Retinal pigment epithelial cell (primary cell): ENCODE measurements at regions not wholly inside any gene's neighbourhood (a gene's known extent, or its start where the extent isn't known, plus 50 kb on each side); places are given as distances from the start of the nearest gene placed in this dataset.

Experiments used
- DNase-seq: peaks from one replicate; pipeline ENCODE4 v3.0.0-alpha.2; 2010; ENCODE audit warnings: low read depth
- H3K4me3 ChIP-seq: 2 replicates; pipeline ENCODE4 v1.5.1; 2011; ENCODE audit warnings: mild to moderate bottlenecking, low read length, control low read depth, moderate library complexity
- CTCF ChIP-seq: conservative IDR thresholded peaks from 2 replicates; pipeline ENCODE4 v1.5.1; 2011; ENCODE audit warnings: low read depth, low read length, control low read depth, inconsistent platforms

DNA sequence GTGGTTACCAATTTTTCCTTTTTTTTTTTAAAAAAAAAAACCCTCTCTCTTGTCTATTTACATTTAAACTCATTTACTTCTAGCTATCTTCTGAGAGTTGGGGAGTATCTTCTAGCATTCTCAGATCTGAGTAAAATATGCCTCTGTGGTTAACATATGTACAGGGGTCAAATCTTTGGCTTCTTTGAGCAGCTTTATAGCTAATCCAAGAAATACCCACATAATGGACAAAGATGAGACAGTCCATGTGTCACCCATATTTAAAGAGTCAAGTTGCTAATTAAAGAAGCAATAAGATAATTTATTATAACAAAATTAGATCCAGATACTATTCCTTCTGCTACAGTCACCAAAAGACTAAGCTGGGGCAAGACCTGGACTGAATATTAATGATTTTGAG is 139.0 kb upstream of the HNRNPA3 start:
- H3K4me3 ChIP-seq, result no peak overlapping the region
- DNase-seq, result no peak
- no peak for TF ChIP-seq CTCF

DNA sequence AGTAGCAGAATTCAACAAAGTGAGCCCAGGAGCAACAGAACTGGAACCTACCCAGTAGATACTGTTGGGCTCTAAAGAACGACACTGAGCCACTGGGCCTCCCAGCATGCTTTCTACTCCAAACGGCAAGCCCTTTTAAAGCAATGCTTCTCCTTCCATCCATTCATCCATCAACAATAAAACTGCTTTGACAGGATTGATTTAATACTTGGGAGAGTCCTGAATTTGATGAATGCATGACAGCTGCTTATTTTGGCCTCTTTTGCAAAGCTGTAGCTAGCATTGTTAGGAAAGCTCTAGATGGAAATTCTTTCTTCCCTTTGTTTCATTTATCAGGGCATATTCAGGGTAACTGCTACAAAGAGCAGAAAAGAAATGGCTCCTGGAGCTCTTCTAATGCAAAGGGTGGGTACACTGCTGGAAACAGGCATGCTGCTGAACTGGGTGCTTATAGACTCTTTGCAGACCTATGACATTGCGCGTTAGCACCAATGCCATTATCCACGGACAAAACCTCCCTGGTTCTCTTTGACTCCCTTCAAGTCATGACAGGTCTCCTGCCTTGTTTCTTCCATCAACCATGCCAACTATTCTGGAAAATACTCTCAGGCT is 138.4 kb upstream of the HNRNPA3 start:
- H3K4me3 ChIP-seq, result no peak overlapping the region
- no peak for TF ChIP-seq CTCF
- DNase-seq, result no peak

DNA sequence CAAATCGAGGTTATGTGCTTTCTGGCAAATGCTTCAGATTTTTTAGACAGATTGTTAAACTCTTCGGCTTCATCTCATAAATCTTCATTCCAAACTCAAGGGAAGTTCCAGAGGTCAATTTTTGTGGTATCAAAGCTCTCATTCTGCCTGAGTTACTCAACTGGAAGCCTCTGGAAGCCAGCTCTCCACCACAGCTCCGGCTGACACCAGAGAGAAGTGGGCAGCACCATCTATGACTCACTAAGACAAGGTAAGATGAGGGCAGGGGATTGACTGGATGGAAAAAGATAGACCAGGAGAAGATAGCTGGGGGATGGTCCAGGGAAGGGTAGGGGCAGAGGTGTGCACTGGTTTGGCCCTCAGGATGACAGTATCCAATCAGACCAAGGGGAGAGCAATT is 137.3 kb upstream of the HNRNPA3 start:
- DNase-seq, result no peak
- no peak overlapping the region for H3K4me3 ChIP-seq
- no peak for TF ChIP-seq CTCF

GRCh38 chr2:177076636-177077179 is 135.9 kb upstream of the HNRNPA3 start:
- no peak for TF ChIP-seq CTCF
- DNase-seq, result no peak
- no peak overlapping the region for H3K4me3 ChIP-seq

DNA sequence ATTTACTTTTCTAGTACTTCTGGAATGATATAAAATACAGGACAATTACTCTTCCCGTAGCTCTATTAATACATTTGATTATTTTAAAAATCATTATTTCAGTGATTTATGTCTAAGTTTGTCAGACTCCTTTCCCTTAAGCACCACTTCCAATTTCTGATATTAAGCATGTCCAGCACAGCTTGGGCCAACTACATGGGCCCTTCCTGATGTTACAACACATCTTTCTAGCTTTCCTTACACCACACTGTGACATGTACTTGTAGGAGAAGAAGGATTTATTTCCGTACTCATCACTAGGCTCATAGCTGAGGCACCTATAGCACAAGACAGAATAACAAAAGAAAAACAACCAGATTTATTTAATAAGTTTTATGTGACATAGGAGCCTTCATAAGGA is 134.8 kb upstream of the HNRNPA3 start:
- H3K4me3 ChIP-seq, result no peak overlapping the region
- DNase-seq, result no peak
- TF ChIP-seq CTCF, result no peak

DNA sequence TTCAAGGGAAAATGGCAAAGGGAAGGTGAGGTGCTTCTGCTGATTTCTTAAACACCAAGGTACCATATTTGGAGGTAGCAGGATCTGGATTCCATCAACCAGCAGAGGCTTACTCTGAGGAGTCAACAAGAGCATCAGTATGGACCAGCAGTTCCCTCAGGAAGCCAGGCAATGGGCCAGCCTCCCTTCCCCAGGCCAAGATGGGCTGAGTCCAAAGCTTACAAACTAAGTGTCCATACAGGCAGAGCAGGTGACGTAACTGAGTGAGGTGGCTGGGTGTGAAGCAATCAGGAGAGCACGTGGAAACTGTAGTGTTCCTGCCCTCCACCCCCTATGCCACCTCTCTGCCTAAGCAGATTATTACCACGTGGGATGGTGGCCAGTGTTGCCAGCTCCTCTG is 134.2 kb upstream of the HNRNPA3 start:
- peak; percentile 46 for DNase-seq
- no peak overlapping the region for H3K4me3 ChIP-seq
- no peak for TF ChIP-seq CTCF

- H3K4me3 ChIP-seq, result no peak overlapping the region
- DNase-seq, result no peak
- TF ChIP-seq CTCF, result no peak
These were observed 133.7 kb upstream of the HNRNPA3 start for GRCh38 chr2:177078855-177079254.
